CD4-positive, alpha-beta memory T cell (primary cell): ENCODE measurements at regions not wholly inside any gene's neighbourhood (a gene's known extent, or its start where the extent isn't known, plus 50 kb on each side); places are given as distances from the start of the nearest gene placed in this dataset.
"Not testable (repeated sequence)": the region's sequence is repeated elsewhere in the genome, so short reads cannot be mapped to it uniquely, and the experiment has no call there.

Experiments used
- CTCF ChIA-PET: fragments of 350-600 bp; sonication (Branson Sonifier 250); formaldehyde crosslinking; loops from one replicate; lab custom pipeline; 2021; ENCODE audit warnings: inconsistent platforms; ENCODE audit not compliant: partially characterized antibody; lab: Charles Lee
- POLR2A ChIA-PET: fragments of 350-600 bp; sonication (Branson Sonifier 250); formaldehyde crosslinking; loops from one replicate; lab custom pipeline; 2021; ENCODE audit not compliant: partially characterized antibody; lab: Charles Lee
- DNase-seq, 5 donors: peaks; one replicate each; pipeline versions ENCODE4 v3.0.0 to v3.0.0-alpha.2; 2020 to 2022; ENCODE audit warnings: mixed read lengths in 1 of 5
- H3K27ac ChIP-seq: one replicate; pipeline ENCODE4 v1.7.0; 2013; ENCODE audit warnings: low read depth, low read length
- H3K27me3 ChIP-seq: 2 replicates; pipeline ENCODE4 v1.7.0; 2013; ENCODE audit warnings: mild to moderate bottlenecking, low read length, moderate library complexity; ENCODE audit not compliant: insufficient read depth
- H3K36me3 ChIP-seq: 2 replicates; pipeline ENCODE4 v1.7.0; 2013; ENCODE audit warnings: mild to moderate bottlenecking, low read length, moderate library complexity; ENCODE audit not compliant: insufficient read depth
- H3K4me1 ChIP-seq: 2 replicates; pipeline ENCODE4 v1.7.0; 2013; ENCODE audit warnings: mild to moderate bottlenecking, low read length, moderate library complexity; ENCODE audit not compliant: insufficient read depth
- H3K4me3 ChIP-seq, 2 donors: one replicate each; pipeline ENCODE4 v1.7.0; 2013; ENCODE audit warnings: low read length in 2 of 2, mild to moderate bottlenecking in 1 of 2
- H3K9me3 ChIP-seq, 2 donors: one replicate each; pipeline ENCODE4 v1.7.0; 2013; ENCODE audit warnings: low read length in 2 of 2, control low read depth in 1 of 2; ENCODE audit not compliant: control insufficient read depth in 1 of 2
- H3K27ac Mint-ChIP-seq, 7 donors: one replicate each; pipeline ENCODE4 v1.8.0; 2020 to 2021; ENCODE audit warnings: mixed read lengths in 7 of 7, mild to moderate bottlenecking in 6 of 7, inconsistent platforms in 3 of 7, moderate library complexity in 3 of 7
- H3K27me3 Mint-ChIP-seq, 2 donors: one replicate each; pipeline ENCODE4 v1.8.0; 2020 to 2021; ENCODE audit warnings: mixed read lengths in 2 of 2
- H3K36me3 Mint-ChIP-seq, 2 donors: one replicate each; pipeline ENCODE4 v1.8.0; 2020 to 2021; ENCODE audit warnings: mixed read lengths in 2 of 2, inconsistent platforms in 1 of 2, mild to moderate bottlenecking in 1 of 2
- H3K4me1 Mint-ChIP-seq, 4 donors: one replicate each; pipeline ENCODE4 v1.8.0; 2020 to 2021; ENCODE audit warnings: mixed read lengths in 4 of 4, mild to moderate bottlenecking in 1 of 4
- H3K4me3 Mint-ChIP-seq, 8 donors: one replicate each; pipeline ENCODE4 v1.8.0; 2020 to 2021; ENCODE audit warnings: mixed read lengths in 8 of 8, mild to moderate bottlenecking in 7 of 8, moderate library complexity in 6 of 8, inconsistent platforms in 3 of 8
- H3K9me3 Mint-ChIP-seq, 8 donors: one replicate each; pipeline ENCODE4 v1.8.0; 2020 to 2021; ENCODE audit warnings: mixed read lengths in 8 of 8, mild to moderate bottlenecking in 5 of 8, inconsistent platforms in 3 of 8, moderate library complexity in 1 of 8
- intact Hi-C: fragments of 100-400 bp; cut with micrococcal nuclease; formaldehyde crosslinking; loops from one replicate; pipeline ENCODE4 v1.15.1; 2023

DNA sequence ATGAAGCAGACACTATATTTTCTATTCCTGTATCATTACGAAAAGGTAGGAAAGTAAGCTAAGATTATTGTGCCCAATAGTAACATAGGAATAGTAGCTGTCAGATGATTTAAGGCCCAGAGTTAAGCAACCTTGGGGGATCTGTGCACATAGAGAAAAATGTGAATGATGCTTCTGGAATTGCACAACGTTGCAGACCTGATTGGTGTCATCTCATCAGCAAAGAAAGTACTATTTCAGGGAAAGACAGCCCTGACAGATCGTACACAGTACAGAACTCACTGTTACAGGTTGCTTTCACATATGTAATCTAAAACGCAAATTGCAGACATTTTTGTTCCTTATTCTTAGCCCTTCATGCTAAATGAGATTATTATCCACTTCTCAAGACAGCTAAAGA is 535.9 kb downstream of the TRIB2 start:
- no peaks in the 10 kb centered on the region for H3K4me1 ChIP-seq
- no peak for DNase-seq
- Mint-ChIP-seq H3K36me3 (no peaks in the 10 kb centered on the region), H3K4me3 (no peak overlapping the region), H3K27me3 (peaks cover 0 to 2% of the 10 kb centered on the region in 2 donors), H3K27ac (no peak overlapping the region), H3K9me3 (no peaks in the 10 kb centered on the region), H3K4me1 (no peaks in the 10 kb centered on the region)
- ChIA-PET POLR2A (no interaction called here), CTCF (no interaction called here)
- H3K27me3 ChIP-seq = no peaks in the 10 kb centered on the region
- no peaks in the 10 kb centered on the region for H3K9me3 ChIP-seq
- H3K36me3 ChIP-seq = no peaks in the 10 kb centered on the region
- no peak overlapping the region for H3K4me3 ChIP-seq
- intact Hi-C loops = no loop called here
- H3K27ac ChIP-seq = no peak overlapping the region

- Histone ChIP-seq H3K27ac (no peak overlapping the region), H3K36me3 (no peaks in the 10 kb centered on the region), H3K4me3 (no peak overlapping the region), H3K4me1 (no peaks in the 10 kb centered on the region), H3K27me3 (no peaks in the 10 kb centered on the region), H3K9me3 (no peaks in the 10 kb centered on the region)
- Mint-ChIP-seq H3K9me3 (peaks cover 0 to 4% (median 0%) of the 10 kb centered on the region in 8 donors), H3K4me3 (no peak overlapping the region), H3K27ac (no peak overlapping the region), H3K4me1 (no peaks in the 10 kb centered on the region), H3K36me3 (no peaks in the 10 kb centered on the region), H3K27me3 (peaks cover 2% of the 10 kb centered on the region in 2 donors)
- intact Hi-C loops = no loop called here
- ChIA-PET POLR2A (no interaction called here), CTCF (no interaction called here)
- no peak for DNase-seq
Measured at GRCh38 chr2:13255485-13255884, 538.7 kb downstream of the TRIB2 start.

DNA sequence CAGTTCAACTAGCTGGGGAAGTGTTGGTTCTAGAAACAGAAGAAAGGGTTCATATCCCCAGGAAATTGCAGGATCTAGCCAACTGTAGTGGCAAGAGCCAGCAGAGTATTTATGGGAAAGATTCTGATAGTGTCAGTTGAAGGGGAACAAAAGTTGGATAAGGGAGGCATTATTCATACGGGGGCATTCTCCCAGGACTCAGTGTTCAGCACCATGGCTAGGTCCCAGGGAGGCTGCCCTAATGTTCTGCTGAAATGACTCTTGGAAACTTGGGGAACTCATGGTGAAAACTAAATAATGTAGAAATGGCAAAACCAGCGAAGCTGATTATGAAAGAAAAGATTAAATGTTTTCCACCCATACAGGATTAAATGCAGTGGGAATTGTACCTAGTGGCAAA is 543.7 kb downstream of the TRIB2 start:
- Mint-ChIP-seq H3K27ac (no peak overlapping the region), H3K4me1 (no peaks in the 10 kb centered on the region), H3K9me3 (peaks cover 0 to 4% (median 1%) of the 10 kb centered on the region in 8 donors), H3K36me3 (no peaks in the 10 kb centered on the region), H3K27me3 (peaks cover 0 to 2% of the 10 kb centered on the region in 2 donors), H3K4me3 (no peak overlapping the region)
- intact Hi-C loops = no loop called here
- Histone ChIP-seq H3K4me1 (no peaks in the 10 kb centered on the region), H3K4me3 (no peak overlapping the region), H3K27ac (no peak overlapping the region), H3K9me3 (no peaks in the 10 kb centered on the region), H3K36me3 (no peaks in the 10 kb centered on the region), H3K27me3 (no peaks in the 10 kb centered on the region)
- POLR2A ChIA-PET = no interaction called here
- CTCF ChIA-PET = no interaction called here
- no peak for DNase-seq

- intact Hi-C loops = no loop called here
- no peaks in the 10 kb centered on the region for H3K4me1 Mint-ChIP-seq
- H3K36me3 ChIP-seq = no peaks in the 10 kb centered on the region
- no peak for DNase-seq
- CTCF ChIA-PET = no interaction called here
- H3K9me3 Mint-ChIP-seq = peaks cover 0 to 4% (median 0%) of the 10 kb centered on the region in 8 donors
- POLR2A ChIA-PET = no interaction called here
- H3K4me3 ChIP-seq = no peak overlapping the region
- H3K27me3 ChIP-seq = no peaks in the 10 kb centered on the region
- no peaks in the 10 kb centered on the region for H3K36me3 Mint-ChIP-seq
- H3K27ac Mint-ChIP-seq = no peak overlapping the region
- no peaks in the 10 kb centered on the region for H3K9me3 ChIP-seq
- H3K27me3 Mint-ChIP-seq = no peaks in the 10 kb centered on the region
- no peak overlapping the region for H3K4me3 Mint-ChIP-seq
- no peak overlapping the region for H3K27ac ChIP-seq
- no peaks in the 10 kb centered on the region for H3K4me1 ChIP-seq
Measured at GRCh38 chr2:13266166-13266565, 549.4 kb downstream of the TRIB2 start.

DNA sequence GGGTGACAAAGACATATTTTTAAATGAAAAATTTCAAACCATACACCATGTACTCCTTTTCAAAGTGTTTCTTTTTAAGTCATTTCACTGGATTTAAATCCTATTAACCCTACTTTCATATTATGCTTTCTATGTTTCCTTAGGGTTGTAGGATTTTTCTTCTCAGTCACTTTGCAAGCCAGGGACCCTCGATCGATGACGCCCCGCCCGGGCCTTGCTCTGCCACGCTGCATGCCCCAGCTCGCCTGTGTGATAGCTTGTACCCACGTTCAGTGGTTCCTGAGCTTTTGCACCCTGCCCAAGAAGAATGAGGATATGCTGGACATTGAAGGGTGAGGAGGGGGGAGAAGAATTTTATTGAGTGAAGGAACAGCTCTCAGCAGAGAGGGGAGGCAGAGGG is 568.0 kb downstream of the TRIB2 start:
- intact Hi-C loops = no loop called here
- ChIA-PET POLR2A (no interaction called here), CTCF (no interaction called here)
- H3K4me1 Mint-ChIP-seq = no peaks in the 10 kb centered on the region
- DNase-seq = no peak
- no peaks in the 10 kb centered on the region for H3K27me3 ChIP-seq
- no peaks in the 10 kb centered on the region for H3K36me3 ChIP-seq
- peaks cover 0 to 7% (median 0%) of the 10 kb centered on the region in 8 donors for H3K9me3 Mint-ChIP-seq
- no peak overlapping the region for H3K27ac ChIP-seq
- peaks cover 0 to 1% of the 10 kb centered on the region in 2 donors for H3K27me3 Mint-ChIP-seq
- no peak overlapping the region for H3K4me3 Mint-ChIP-seq
- H3K36me3 Mint-ChIP-seq = no peaks in the 10 kb centered on the region
- no peaks in the 10 kb centered on the region for H3K9me3 ChIP-seq
- no peak overlapping the region for H3K4me3 ChIP-seq
- H3K4me1 ChIP-seq = no peaks in the 10 kb centered on the region
- H3K27ac Mint-ChIP-seq = no peak overlapping the region

DNA sequence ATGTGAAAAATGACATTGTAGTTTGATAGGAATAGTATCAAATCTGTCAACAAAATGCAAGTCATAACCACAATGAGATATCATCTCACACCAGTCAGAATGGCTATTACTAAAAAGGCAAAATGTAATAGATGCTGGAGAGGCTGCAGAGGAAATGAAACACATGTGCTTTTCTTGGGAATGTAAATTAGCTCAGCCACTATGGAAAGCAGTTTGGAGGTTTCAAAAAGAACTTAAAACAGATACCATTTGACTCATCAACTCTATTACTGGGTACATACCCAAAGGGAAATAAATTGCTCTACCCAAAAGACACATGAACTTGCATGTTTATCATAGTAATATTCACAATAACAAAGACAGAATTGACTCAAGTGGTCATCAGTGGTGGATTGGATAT is 572.6 kb downstream of the TRIB2 start:
- Histone ChIP-seq H3K9me3 (no peaks in the 10 kb centered on the region), H3K4me1 (no peaks in the 10 kb centered on the region), H3K36me3 (no peaks in the 10 kb centered on the region), H3K4me3 (no peak overlapping the region), H3K27ac (no peak overlapping the region), H3K27me3 (no peaks in the 10 kb centered on the region)
- Mint-ChIP-seq H3K9me3 (peaks cover 0 to 4% (median 0%) of the 10 kb centered on the region in 8 donors), H3K27ac (no peak overlapping the region), H3K36me3 (no peaks in the 10 kb centered on the region), H3K27me3 (no peaks in the 10 kb centered on the region), H3K4me3 (no peak overlapping the region), H3K4me1 (no peaks in the 10 kb centered on the region)
- DNase-seq = no peak
- ChIA-PET CTCF (no interaction called here), POLR2A (no interaction called here)
- intact Hi-C loops = no loop called here

- H3K9me3 ChIP-seq, H3K4me3 ChIP-seq, intact Hi-C loops, DNase-seq, CTCF ChIA-PET, H3K36me3 ChIP-seq, POLR2A ChIA-PET, H3K4me1 Mint-ChIP-seq, H3K27me3 Mint-ChIP-seq, H3K4me3 Mint-ChIP-seq, H3K27ac ChIP-seq, H3K36me3 Mint-ChIP-seq, H3K27ac Mint-ChIP-seq, H3K27me3 ChIP-seq, H3K4me1 ChIP-seq: not testable (repeated sequence)
- H3K9me3 Mint-ChIP-seq = peaks cover 0 to 14% (median 4%) of the 10 kb centered on the region in 8 donors
Measured at GRCh38 chr2:13308478-13308805, 591.7 kb downstream of the TRIB2 start.

- intact Hi-C loops = no loop called here
- no peaks in the 10 kb centered on the region for H3K27me3 ChIP-seq
- no peaks in the 10 kb centered on the region for H3K4me1 Mint-ChIP-seq
- H3K4me3 Mint-ChIP-seq = no peak overlapping the region
- H3K9me3 ChIP-seq = no peaks in the 10 kb centered on the region
- CTCF ChIA-PET = no interaction called here
- no peak overlapping the region for H3K27ac ChIP-seq
- no peak for DNase-seq
- no peaks in the 10 kb centered on the region for H3K27me3 Mint-ChIP-seq
- H3K4me1 ChIP-seq = no peaks in the 10 kb centered on the region
- H3K9me3 Mint-ChIP-seq = peaks cover 0 to 16% (median 5%) of the 10 kb centered on the region in 8 donors
- no peaks in the 10 kb centered on the region for H3K36me3 Mint-ChIP-seq
- no peaks in the 10 kb centered on the region for H3K36me3 ChIP-seq
- POLR2A ChIA-PET = no interaction called here
- H3K4me3 ChIP-seq = no peak overlapping the region
- no peak overlapping the region for H3K27ac Mint-ChIP-seq
Measured at GRCh38 chr2:13308989-13309388, 592.3 kb downstream of the TRIB2 start.
